ENCODE measurements at regions not wholly inside any gene's neighbourhood (a gene's known extent, or its start where the extent isn't known, plus 50 kb on each side); places are given as distances from the start of the nearest gene placed in this dataset.

- no peak for TF ChIP-seq CTCF (IDR thresholded peaks at IDR 0.05)
- no peak for TF ChIP-seq POLR2A (IDR thresholded peaks at IDR 0.05)
- TF ChIP-seq EP300 (IDR thresholded peaks at IDR 0.05), result no peak
- no peak for TF ChIP-seq POLR2AphosphoS5 (IDR thresholded peaks at IDR 0.05)
These were observed 84.6 kb downstream of the NTMT2 start for GRCh38 chr1:170230323-170230722.

All from gastroesophageal sphincter (tissue), 3 donors.